ENCODE measurements at regions not wholly inside any gene's neighbourhood (a gene's known extent, or its start where the extent isn't known, plus 50 kb on each side); places are given as distances from the start of the nearest gene placed in this dataset.

- TF ChIP-seq CTCF (IDR thresholded peaks at IDR 0.05) (no peak), POLR2A (IDR thresholded peaks at IDR 0.05) (no peak)
Measured at GRCh38 chr6:168916576-168917211, 337.0 kb downstream of the THBS2 start.

Data from heart left ventricle (tissue), 13 donors.